ENCODE measurements at regions not wholly inside any gene's neighbourhood (a gene's known extent, or its start where the extent isn't known, plus 50 kb on each side); places are given as distances from the start of the nearest gene placed in this dataset.

DNA sequence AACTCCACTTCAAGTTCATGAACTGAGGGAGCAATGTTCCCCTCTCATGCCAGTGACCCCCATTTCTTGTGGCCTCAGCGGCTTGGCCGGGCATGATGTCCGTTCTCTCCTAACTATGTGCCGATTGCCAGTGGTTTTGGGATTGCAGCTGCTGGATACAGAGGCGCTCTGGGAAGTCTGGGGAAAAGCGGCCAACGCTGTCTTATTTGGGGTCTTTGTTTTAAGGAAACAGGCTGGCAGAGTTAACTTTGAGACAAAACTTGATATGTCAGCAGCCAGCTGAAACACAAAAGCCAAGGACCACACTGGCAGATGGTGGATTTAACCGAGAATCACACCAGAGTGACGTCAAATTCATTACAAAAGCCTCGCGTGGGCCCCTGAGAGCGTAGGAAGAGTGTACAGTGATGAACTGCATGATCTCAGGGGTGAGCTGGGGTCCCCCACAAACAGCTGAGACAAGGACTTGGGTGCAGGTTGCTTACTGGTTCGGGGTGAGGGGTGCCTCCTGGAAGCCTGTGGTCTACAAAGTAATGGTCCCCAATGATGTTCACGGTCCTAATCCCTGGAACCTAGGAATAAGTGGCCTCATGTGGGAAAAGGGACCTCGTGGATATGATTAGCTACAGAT is 180.4 kb downstream of the IRF8 start:
- H3K4me1 ChIP-seq (replicated peaks) = no peaks in the 10 kb centered on the region
- WGBS = 87% methylated on average over 15 of the region's 15 CpGs
- no peak overlapping the region for H3K4me3 ChIP-seq
- H3K27me3 ChIP-seq (replicated peaks; ENCODE audit: insufficient read depth) = peaks cover 5% of the 10 kb centered on the region
- TF ChIP-seq CTCF (IDR thresholded peaks at IDR 0.05) = no peak
- TF ChIP-seq POLR2AphosphoS5 (IDR thresholded peaks at IDR 0.05) = no peak
- no peak for TF ChIP-seq POLR2A (IDR thresholded peaks at IDR 0.05)
- H3K27ac ChIP-seq = no peak overlapping the region
- H3K9me3 ChIP-seq = no peaks in the 10 kb centered on the region
- intact Hi-C loops (cut with DNase I) = no loop called here
- no peak for DNase-seq (ENCODE audit: low spot score)
- no peaks in the 10 kb centered on the region for H3K36me3 ChIP-seq

DNA sequence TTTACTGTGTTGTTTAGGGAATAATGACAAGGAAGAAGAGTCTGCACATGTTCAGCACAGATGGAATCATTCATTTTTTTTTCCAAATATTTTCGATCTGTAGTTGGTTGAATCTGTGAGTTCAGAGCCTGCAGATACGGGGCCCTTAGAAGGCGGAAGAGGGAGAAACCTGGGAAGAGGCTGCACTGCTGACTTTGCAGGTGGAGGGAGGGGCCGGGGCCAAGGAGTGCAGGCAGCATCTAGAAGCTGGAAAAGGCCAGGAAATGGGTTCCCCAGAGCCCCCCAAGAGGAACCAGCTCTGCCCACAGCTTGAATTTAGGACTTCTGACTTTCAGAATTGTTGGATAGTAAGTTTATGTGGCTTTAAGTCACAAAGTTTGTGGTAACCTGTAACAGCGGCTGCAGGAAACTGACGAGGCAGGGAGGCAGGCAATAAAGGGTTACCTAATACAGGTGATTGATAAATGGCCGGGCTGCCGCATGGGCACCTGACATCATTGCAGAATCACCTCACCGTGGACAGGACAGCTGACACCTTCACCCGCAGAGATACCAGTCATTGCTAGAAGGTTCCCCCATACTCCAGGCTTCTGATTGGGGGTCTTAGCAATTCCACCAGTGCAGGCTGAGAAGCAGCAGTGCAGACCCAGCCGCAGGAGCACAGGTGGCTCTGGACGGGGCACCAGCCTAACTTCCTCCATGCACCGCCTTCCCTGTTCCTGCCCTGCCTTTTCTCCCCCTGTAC is 181.3 kb downstream of the IRF8 start:
- no peak for DNase-seq (ENCODE audit: low spot score)
- H3K27me3 ChIP-seq (replicated peaks; ENCODE audit: insufficient read depth) = peaks cover 5% of the 10 kb centered on the region
- intact Hi-C loops (cut with DNase I) = no loop called here

GRCh38 chr16:86080982-86081381 is 182.0 kb downstream of the IRF8 start:
- H3K27me3 ChIP-seq (replicated peaks; ENCODE audit: insufficient read depth) = peaks cover 5% of the 10 kb centered on the region
- no peak overlapping the region for H3K4me3 ChIP-seq
- WGBS = 91% methylated on average over 6 of the region's 6 CpGs
- H3K27ac ChIP-seq = no peak overlapping the region
- H3K9me3 ChIP-seq = no peaks in the 10 kb centered on the region
- DNase-seq (ENCODE audit: low spot score) = no peak
- no peaks in the 10 kb centered on the region for H3K36me3 ChIP-seq
- intact Hi-C loops (cut with DNase I) = no loop called here
- H3K4me1 ChIP-seq (replicated peaks) = no peaks in the 10 kb centered on the region
- TF ChIP-seq POLR2A (IDR thresholded peaks at IDR 0.05) (no peak), POLR2AphosphoS5 (IDR thresholded peaks at IDR 0.05) (no peak), CTCF (IDR thresholded peaks at IDR 0.05) (no peak)

More for the DNA sequence above, 181.3 kb downstream of the IRF8 start:
- Histone ChIP-seq H3K36me3 (no peaks in the 10 kb centered on the region), H3K4me3 (no peak overlapping the region), H3K27ac (no peak overlapping the region), H3K9me3 (no peaks in the 10 kb centered on the region), H3K4me1 (replicated peaks) (no peaks in the 10 kb centered on the region)
- 55% methylated on average over 13 of the region's 13 CpGs for WGBS
- TF ChIP-seq POLR2A (IDR thresholded peaks at IDR 0.05) = no peak
- TF ChIP-seq POLR2AphosphoS5 (IDR thresholded peaks at IDR 0.05) = no peak
- TF ChIP-seq CTCF (IDR thresholded peaks at IDR 0.05) = no peak

- TF ChIP-seq POLR2AphosphoS5 (IDR thresholded peaks at IDR 0.05) = no peak
- Histone ChIP-seq H3K4me3 (no peak overlapping the region), H3K36me3 (no peaks in the 10 kb centered on the region), H3K4me1 (replicated peaks) (no peaks in the 10 kb centered on the region), H3K27ac (no peak overlapping the region), H3K9me3 (no peaks in the 10 kb centered on the region), H3K27me3 (replicated peaks; ENCODE audit: insufficient read depth) (peaks cover 5% of the 10 kb centered on the region)
- intact Hi-C loops (cut with DNase I) = loop anchor here (2.0 kb wide), 1 partner anchor 64 kb away; no protein-coding TSS in a partner anchor
- 43% methylated on average over 10 of the region's 10 CpGs for WGBS
- no peak for DNase-seq (ENCODE audit: low spot score)
Observed at GRCh38 chr16:86082418-86083030, 183.6 kb downstream of the IRF8 start.

DNA sequence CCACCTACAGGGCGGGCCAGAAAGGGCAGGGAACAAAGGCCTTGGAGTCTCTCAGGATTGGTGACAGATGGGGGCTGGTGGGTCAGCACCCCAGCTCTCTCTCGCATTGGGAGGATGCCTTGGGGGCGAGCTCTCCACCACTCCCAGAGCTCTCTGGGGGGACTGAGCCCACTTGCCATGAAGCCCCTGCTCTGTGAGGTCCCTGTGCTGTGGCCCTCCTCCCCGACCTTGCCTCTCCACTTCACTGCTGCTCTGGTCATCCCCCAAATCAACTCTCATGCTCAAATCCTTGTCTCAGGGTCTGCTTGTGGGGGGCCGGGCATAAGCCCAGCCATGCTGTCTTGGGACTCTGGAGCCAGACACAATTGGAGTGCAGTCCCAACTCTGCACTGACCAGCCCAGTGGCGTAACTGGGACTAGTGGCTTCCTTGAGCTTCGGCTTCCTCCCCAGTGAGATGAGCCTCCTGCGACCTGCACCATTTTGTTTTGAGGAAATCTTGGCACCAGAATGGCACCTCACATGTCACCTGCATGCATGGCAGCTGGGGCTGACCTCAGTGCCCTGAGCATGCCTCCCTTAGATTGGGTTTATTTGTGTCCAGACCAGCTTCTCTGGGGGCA is 184.5 kb downstream of the IRF8 start:
- TF ChIP-seq POLR2AphosphoS5 (IDR thresholded peaks at IDR 0.05) (no peak), POLR2A (IDR thresholded peaks at IDR 0.05) (no peak), CTCF (IDR thresholded peaks at IDR 0.05) (no peak)
- Histone ChIP-seq H3K4me1 (replicated peaks) (no peaks in the 10 kb centered on the region), H3K27me3 (replicated peaks; ENCODE audit: insufficient read depth) (peaks cover 5% of the 10 kb centered on the region), H3K9me3 (no peaks in the 10 kb centered on the region), H3K4me3 (no peak overlapping the region), H3K27ac (no peak overlapping the region), H3K36me3 (no peaks in the 10 kb centered on the region)
- DNase-seq (ENCODE audit: low spot score) = no peak
- 80% methylated on average over 8 of the region's 8 CpGs for WGBS
- intact Hi-C loops (cut with DNase I) = loop anchor here (2.0 kb wide), 1 partner anchor 63 kb away; no protein-coding TSS in a partner anchor
